DND-41 (cell line): ENCODE measurements at regions not wholly inside any gene's neighbourhood (a gene's known extent, or its start where the extent isn't known, plus 50 kb on each side); places are given as distances from the start of the nearest gene placed in this dataset.

Experiments
- ATAC-seq: fragments of 200-7000 bp; cut with Tn5 transposase; 3 replicates; pipeline ENCODE4 v1.9.1; 2021; ENCODE audit warnings: low read depth; ENCODE audit not compliant: insufficient read depth
- DNase-seq: peaks from one replicate; pipeline ENCODE4 v3.0.0-alpha.2; 2020
- H2AFZ ChIP-seq: 2 replicates; pipeline ENCODE4 v1.6.0; 2012; ENCODE audit warnings: low read depth, low read length
- H3K27ac ChIP-seq: 2 replicates; pipeline ENCODE4 v1.5.1; 2012; ENCODE audit warnings: low read length, inconsistent platforms
- H3K27me3 ChIP-seq: fragments of 200-600 bp; sonication (generic); 2 replicates; pipeline ENCODE4 v1.6.0; 2012; ENCODE audit warnings: low read length, mild to moderate bottlenecking, inconsistent platforms; ENCODE audit not compliant: insufficient read depth, poor library complexity
- H3K36me3 ChIP-seq: 2 replicates; pipeline ENCODE4 v1.5.1; 2012; ENCODE audit warnings: low read length, inconsistent platforms; ENCODE audit not compliant: insufficient read depth
- H3K4me1 ChIP-seq: 2 replicates; pipeline ENCODE4 v1.5.1; 2012; ENCODE audit warnings: mild to moderate bottlenecking, low read length; ENCODE audit not compliant: insufficient read depth
- H3K4me2 ChIP-seq: 2 replicates; pipeline ENCODE4 v1.6.0; 2012; ENCODE audit warnings: mild to moderate bottlenecking, moderate library complexity, low read length, inconsistent platforms; ENCODE audit not compliant: insufficient read depth
- H3K4me3 ChIP-seq, 2 experiments: fragments of 200-600 bp in 1 of 2; shearing (Covaris generic) in 1 of 2; 2 replicates each; pipeline ENCODE4 v1.5.1; 2012 to 2016; ENCODE audit warnings: inconsistent platforms in 2 of 2, low read length in 2 of 2, mild to moderate bottlenecking in 2 of 2, low read depth in 1 of 2, moderate library complexity in 1 of 2
- H3K79me2 ChIP-seq: 2 replicates; pipeline ENCODE4 v1.6.0; 2012; ENCODE audit warnings: low read length, inconsistent platforms; ENCODE audit not compliant: insufficient read depth
- H3K9ac ChIP-seq: 2 replicates; pipeline ENCODE4 v1.6.0; 2012; ENCODE audit warnings: low read depth, mild to moderate bottlenecking, inconsistent platforms, low read length, moderate library complexity
- H3K9me3 ChIP-seq: 2 replicates; pipeline ENCODE4 v1.5.1; 2012; ENCODE audit warnings: low read length, moderate library complexity, mild to moderate bottlenecking, inconsistent platforms; ENCODE audit not compliant: insufficient read depth, severe bottlenecking
- H4K20me1 ChIP-seq: 2 replicates; pipeline ENCODE4 v1.6.0; 2012; ENCODE audit warnings: low read length; ENCODE audit not compliant: insufficient read depth
- CTCF ChIP-seq: IDR thresholded peaks from 2 replicates; pipeline ENCODE4 v1.5.1; 2012; ENCODE audit warnings: borderline replicate concordance, low read length, moderate library complexity, mild to moderate bottlenecking; ENCODE audit not compliant: poor library complexity, severe bottlenecking; ENCODE audit errors: extremely low read depth
- EZH2 ChIP-seq: IDR thresholded peaks from 3 replicates; pipeline ENCODE4 v1.6.1; 2012; ENCODE audit warnings: borderline replicate concordance, low read depth, mild to moderate bottlenecking, moderate library complexity, low read length, inconsistent platforms; ENCODE audit not compliant: severe bottlenecking

- TF ChIP-seq EZH2, result no peak
- TF ChIP-seq CTCF, result no peak
- H3K36me3 ChIP-seq, result no peaks in the 10 kb centered on the region
- H3K4me3 ChIP-seq, result no peak overlapping the region
- H3K9ac ChIP-seq, result no peak overlapping the region
- no peak overlapping the region for H3K27ac ChIP-seq
- DNase-seq (no peak), ATAC-seq (no peak)
- H2AFZ ChIP-seq, result no peak overlapping the region
- H3K27me3 ChIP-seq, result no peaks in the 10 kb centered on the region
- no peaks in the 10 kb centered on the region for H3K4me1 ChIP-seq
- H3K79me2 ChIP-seq, result no peaks in the 10 kb centered on the region
- H4K20me1 ChIP-seq, result no peaks in the 10 kb centered on the region
- no peaks in the 10 kb centered on the region for H3K9me3 ChIP-seq
- no peak overlapping the region for H3K4me2 ChIP-seq
Observed at GRCh38 chr9:18058564-18059442, 415.1 kb upstream of the ADAMTSL1 start.

GRCh38 chr9:18059447-18059846, 414.5 kb upstream of the ADAMTSL1 start:
- Histone ChIP-seq H4K20me1 (no peaks in the 10 kb centered on the region), H3K4me1 (no peaks in the 10 kb centered on the region), H3K9me3 (no peaks in the 10 kb centered on the region), H2AFZ (no peak overlapping the region), H3K27me3 (no peaks in the 10 kb centered on the region), H3K36me3 (no peaks in the 10 kb centered on the region), H3K79me2 (no peaks in the 10 kb centered on the region), H3K4me3 (no peak overlapping the region), H3K27ac (no peak overlapping the region), H3K4me2 (no peak overlapping the region), H3K9ac (no peak overlapping the region)
- DNase-seq (no peak), ATAC-seq (no peak)
- TF ChIP-seq CTCF (no peak), EZH2 (no peak)

- no peak overlapping the region for H3K27ac ChIP-seq
- DNase-seq (no peak), ATAC-seq (no peak)
- H3K9ac ChIP-seq, result no peak overlapping the region
- no peaks in the 10 kb centered on the region for H3K36me3 ChIP-seq
- H3K4me3 ChIP-seq, result no peak overlapping the region
- no peak overlapping the region for H2AFZ ChIP-seq
- TF ChIP-seq EZH2 (no peak), CTCF (peak; percentile 33)
- H3K4me2 ChIP-seq, result no peak overlapping the region
- H4K20me1 ChIP-seq, result no peaks in the 10 kb centered on the region
- no peaks in the 10 kb centered on the region for H3K79me2 ChIP-seq
- no peaks in the 10 kb centered on the region for H3K27me3 ChIP-seq
- no peaks in the 10 kb centered on the region for H3K4me1 ChIP-seq
- no peaks in the 10 kb centered on the region for H3K9me3 ChIP-seq
Observed at GRCh38 chr9:18060269-18060934, 413.6 kb upstream of the ADAMTSL1 start.
